ENCODE measurements at regions not wholly inside any gene's neighbourhood (a gene's known extent, or its start where the extent isn't known, plus 50 kb on each side); places are given as distances from the start of the nearest gene placed in this dataset.

- H3K9me3 ChIP-seq, result no peaks in the 10 kb centered on the region
- H3K36me3 ChIP-seq, result no peaks in the 10 kb centered on the region
- H3K4me3 ChIP-seq, result no peak overlapping the region
- TF ChIP-seq, protein P1, sequence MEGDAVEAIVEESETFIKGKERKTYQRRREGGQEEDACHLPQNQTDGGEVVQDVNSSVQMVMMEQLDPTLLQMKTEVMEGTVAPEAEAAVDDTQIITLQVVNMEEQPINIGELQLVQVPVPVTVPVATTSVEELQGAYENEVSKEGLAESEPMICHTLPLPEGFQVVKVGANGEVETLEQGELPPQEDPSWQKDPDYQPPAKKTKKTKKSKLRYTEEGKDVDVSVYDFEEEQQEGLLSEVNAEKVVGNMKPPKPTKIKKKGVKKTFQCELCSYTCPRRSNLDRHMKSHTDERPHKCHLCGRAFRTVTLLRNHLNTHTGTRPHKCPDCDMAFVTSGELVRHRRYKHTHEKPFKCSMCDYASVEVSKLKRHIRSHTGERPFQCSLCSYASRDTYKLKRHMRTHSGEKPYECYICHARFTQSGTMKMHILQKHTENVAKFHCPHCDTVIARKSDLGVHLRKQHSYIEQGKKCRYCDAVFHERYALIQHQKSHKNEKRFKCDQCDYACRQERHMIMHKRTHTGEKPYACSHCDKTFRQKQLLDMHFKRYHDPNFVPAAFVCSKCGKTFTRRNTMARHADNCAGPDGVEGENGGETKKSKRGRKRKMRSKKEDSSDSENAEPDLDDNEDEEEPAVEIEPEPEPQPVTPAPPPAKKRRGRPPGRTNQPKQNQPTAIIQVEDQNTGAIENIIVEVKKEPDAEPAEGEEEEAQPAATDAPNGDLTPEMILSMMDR (IDR thresholded peaks at IDR 0.05), result no peak
- no peak overlapping the region for H3K27ac ChIP-seq
- no peak for DNase-seq (ENCODE audit: low spot score)
- H3K27me3 ChIP-seq, result no peaks in the 10 kb centered on the region
- peaks cover 0 to 6% of the 10 kb centered on the region in 2 donors for H3K4me1 ChIP-seq
These were observed 539.8 kb downstream of the PTPRC start for GRCh38 chr1:199178646-199179045.

DNA sequence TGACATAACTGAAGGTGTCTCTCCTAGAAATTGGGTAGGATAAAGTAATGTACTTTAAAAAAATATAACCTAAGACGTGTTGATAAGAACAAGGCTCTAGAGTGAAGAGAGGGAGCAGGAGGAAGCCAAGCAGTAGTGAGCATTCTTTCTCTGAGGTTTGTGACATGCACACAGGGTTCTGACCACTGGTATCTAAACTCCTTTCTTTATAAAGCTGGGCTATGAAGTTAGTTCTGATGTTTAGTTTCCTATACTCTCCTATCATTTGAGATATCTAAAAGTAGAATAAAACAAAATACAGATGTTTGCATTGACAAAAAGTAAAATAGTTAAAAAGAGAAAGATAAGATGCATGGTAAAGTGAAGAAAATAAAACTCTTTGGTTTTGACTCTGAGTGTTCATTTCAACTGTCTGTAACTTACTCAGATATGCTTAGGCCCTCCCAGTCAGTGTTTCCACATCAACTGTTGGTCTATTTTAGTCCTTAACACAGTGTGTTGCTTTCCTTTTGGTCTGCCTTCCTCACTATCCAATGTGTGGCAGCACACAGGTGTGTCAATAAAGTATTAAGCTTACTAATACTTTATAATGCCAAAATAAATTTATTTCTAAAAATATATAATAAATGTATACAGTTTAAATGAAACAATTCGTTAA lies 543.5 kb downstream of the PTPRC start:
- no peaks in the 10 kb centered on the region for H3K27me3 ChIP-seq
- DNase-seq (ENCODE audit: low spot score), result no peak
- H3K4me3 ChIP-seq, result no peak overlapping the region
- TF ChIP-seq, protein P1 (IDR thresholded peaks at IDR 0.05), result no peak
- no peaks in the 10 kb centered on the region for H3K9me3 ChIP-seq
- H3K4me1 ChIP-seq, result peaks cover 0 to 6% of the 10 kb centered on the region in 2 donors
- no peaks in the 10 kb centered on the region for H3K36me3 ChIP-seq
- no peak overlapping the region for H3K27ac ChIP-seq

GRCh38 chr1:199184180-199184579 lies 545.3 kb downstream of the PTPRC start:
- no peak overlapping the region for H3K4me3 ChIP-seq
- TF ChIP-seq, protein P1 (IDR thresholded peaks at IDR 0.05), result no peak
- H3K36me3 ChIP-seq, result no peaks in the 10 kb centered on the region
- peaks cover 0 to 6% of the 10 kb centered on the region in 2 donors for H3K4me1 ChIP-seq
- H3K9me3 ChIP-seq, result no peaks in the 10 kb centered on the region
- no peaks in the 10 kb centered on the region for H3K27me3 ChIP-seq
- H3K27ac ChIP-seq, result no peak overlapping the region
- DNase-seq (ENCODE audit: low spot score), result no peak

GRCh38 chr1:199194862-199195261 lies 556.0 kb downstream of the PTPRC start:
- Histone ChIP-seq H3K9me3 (no peaks in the 10 kb centered on the region), H3K27ac (no peak overlapping the region), H3K36me3 (no peaks in the 10 kb centered on the region), H3K4me3 (no peak overlapping the region), H3K4me1 (no peaks in the 10 kb centered on the region), H3K27me3 (no peaks in the 10 kb centered on the region)
- TF ChIP-seq, protein P1 (IDR thresholded peaks at IDR 0.05), result no peak
- DNase-seq (ENCODE audit: low spot score), result no peak

DNA sequence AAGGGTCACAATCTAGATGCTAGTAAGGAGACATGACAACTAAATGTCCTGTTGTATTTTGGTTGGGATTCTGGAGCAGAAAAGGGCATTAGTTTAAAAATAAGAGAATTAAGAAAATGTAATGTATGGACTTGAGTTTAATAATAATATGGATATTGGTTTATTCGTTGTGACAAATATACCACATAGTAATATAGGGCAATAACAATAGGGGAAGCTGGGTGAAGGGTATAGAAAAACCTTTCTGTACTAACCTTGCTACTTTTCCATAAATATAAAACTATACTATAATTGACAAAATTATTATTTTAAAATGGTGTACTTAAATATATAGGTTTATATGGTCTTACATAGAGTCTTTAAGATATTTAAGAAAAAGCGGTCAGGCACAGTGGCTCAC lies 558.9 kb downstream of the PTPRC start:
- no peak for DNase-seq (ENCODE audit: low spot score)
- no peaks in the 10 kb centered on the region for H3K36me3 ChIP-seq
- H3K4me3 ChIP-seq, result no peak overlapping the region
- no peaks in the 10 kb centered on the region for H3K4me1 ChIP-seq
- H3K9me3 ChIP-seq, result no peaks in the 10 kb centered on the region
- TF ChIP-seq, protein P1 (IDR thresholded peaks at IDR 0.05), result no peak
- H3K27ac ChIP-seq, result no peak overlapping the region
- no peaks in the 10 kb centered on the region for H3K27me3 ChIP-seq

- Histone ChIP-seq H3K36me3 (no peaks in the 10 kb centered on the region), H3K4me3 (no peak overlapping the region), H3K27ac (no peak overlapping the region), H3K4me1 (no peaks in the 10 kb centered on the region), H3K27me3 (no peaks in the 10 kb centered on the region), H3K9me3 (no peaks in the 10 kb centered on the region)
- DNase-seq (ENCODE audit: low spot score), result no peak
- TF ChIP-seq, protein P1 (IDR thresholded peaks at IDR 0.05), result no peak
These were observed 563.5 kb downstream of the PTPRC start for GRCh38 chr1:199202331-199202730.

All from right atrium auricular region (tissue), 2 donors.